HG03460 (cell line): ENCODE measurements at regions not wholly inside any gene's neighbourhood (a gene's known extent, or its start where the extent isn't known, plus 50 kb on each side); places are given as distances from the start of the nearest gene placed in this dataset.

Experiments
- ATAC-seq: cut with Tn5 transposase; IDR thresholded peaks from one replicate; pipeline ENCODE4 v1.9.1; 2021; ENCODE audit not compliant: unreplicated experiment

DNA sequence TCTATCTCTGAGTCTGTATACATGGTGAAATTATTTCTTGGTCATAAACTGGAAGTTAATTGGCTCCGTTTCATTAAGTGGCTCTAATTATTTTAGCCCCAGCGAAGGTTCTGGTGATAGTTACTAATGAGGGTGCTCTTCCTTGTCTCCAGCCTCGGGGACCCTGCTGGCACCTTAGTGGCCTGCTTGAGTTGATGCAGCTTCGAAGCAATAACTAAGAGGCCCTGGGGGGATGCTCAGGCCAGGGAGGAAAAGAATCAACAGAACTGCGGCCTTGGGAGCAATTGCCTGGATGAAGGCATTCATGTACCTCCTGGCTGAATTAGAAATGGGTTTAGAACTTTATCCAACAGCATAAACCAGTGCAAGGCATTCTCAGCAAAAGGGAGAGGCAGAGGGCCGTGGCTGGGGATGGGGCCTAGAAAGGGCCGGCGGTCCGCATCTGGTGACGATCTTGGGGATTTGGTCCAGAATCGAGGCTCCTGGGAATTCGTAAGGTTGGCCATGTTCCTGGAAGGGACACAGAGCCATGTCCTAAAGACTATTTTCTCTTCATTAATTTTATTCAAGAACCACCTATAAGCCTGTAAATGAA is 100.0 kb upstream of the AJAP1 start:
- ATAC-seq = no peak

DNA sequence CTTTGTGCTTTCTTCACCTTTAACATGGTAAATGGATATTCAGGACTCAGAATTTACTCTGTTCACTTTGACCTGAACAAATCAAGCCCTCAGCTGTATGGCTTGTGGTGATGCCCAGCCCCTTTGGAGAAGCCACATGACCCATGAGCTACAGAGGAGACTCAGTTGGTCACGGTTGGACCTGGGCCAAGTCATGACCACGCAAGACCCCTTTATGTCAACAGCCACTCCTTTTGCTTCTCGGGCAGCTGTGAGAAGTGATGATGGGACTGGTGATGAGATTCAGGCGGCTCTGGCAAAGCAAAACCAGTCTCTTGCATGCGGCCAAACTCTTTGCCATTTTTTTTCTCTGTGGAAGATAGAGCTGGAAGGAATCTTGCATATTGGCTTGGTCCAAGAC is 96.5 kb upstream of the AJAP1 start:
- ATAC-seq = no peak

DNA sequence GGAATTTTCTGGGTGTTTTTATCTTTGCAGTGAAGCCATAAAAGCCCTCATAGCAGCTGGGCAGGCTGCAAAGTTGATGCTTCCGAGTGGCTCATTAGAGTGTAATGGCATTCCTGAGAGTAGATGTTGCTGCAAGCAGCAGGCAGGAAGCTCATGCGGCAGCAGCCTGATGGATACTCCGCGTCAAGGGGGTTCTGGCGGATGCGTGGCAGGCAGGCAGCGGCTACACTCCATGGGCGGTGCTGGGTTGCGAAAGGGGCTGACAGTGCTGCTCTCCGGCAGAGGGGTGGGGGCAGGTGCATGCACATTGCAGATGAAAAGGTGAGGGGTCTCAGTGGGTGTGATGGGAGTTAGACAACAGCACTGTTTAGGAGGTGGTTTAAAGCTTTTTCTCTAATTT is 93.2 kb upstream of the AJAP1 start:
- ATAC-seq = no peak

DNA sequence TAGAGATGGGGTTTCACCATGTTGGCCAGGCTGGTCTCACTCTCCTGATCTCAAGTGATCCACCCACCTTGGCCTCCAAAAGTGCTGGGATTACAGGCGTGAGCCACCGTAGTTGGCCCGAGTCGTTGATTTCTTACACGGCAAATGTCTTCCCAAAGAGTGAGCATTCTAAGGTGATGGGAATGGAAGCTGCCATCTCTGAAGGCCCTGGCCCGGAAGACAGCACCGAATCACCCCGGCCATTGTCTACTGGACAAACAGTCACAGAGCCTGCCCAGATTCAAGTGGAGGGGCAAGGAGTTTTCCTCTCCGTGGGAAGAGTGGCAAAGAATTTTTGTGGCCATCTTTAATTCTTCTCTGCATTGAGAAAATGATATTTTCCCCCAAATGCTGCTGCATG is 92.1 kb upstream of the AJAP1 start:
- no peak for ATAC-seq

DNA sequence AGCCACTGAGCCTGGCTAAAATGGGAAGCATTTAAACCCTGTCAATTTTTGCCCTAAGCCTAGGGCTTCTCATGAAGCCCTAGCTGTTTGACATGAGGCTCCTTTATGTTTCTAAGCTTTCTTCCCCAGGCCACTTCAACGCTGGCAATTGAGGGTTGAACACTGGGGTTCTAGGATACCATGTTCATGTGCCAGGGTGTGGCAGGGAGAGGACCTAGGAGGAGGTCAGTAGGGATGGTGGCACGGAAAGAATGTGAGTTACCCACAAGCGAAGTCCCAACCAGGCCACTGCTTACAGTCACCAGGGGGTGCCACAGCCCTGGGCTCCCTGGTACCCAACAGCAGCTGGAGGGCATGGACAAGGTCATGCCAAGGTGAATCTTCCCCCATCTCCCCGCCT is 90.8 kb upstream of the AJAP1 start:
- ATAC-seq = no peak

DNA sequence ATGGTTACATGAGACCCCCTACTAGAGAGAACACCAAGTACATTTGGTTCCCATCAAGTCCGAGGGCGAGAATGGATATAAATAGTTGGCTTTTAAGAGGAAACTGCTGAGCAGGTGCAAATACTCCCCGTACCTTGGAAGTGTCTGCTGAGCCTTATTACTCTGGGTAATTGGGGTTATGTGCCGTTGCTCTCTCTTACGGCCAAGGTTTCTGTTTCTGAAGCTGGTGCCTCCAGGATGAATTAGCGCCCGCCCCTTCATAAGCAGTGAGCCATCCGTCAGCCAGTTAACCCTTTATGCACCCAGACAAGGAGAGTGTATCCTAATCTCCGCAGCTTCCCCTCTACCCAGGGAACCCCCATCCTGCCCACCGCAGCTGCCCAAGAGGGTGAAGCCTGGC is 90.4 kb upstream of the AJAP1 start:
- no peak for ATAC-seq

DNA sequence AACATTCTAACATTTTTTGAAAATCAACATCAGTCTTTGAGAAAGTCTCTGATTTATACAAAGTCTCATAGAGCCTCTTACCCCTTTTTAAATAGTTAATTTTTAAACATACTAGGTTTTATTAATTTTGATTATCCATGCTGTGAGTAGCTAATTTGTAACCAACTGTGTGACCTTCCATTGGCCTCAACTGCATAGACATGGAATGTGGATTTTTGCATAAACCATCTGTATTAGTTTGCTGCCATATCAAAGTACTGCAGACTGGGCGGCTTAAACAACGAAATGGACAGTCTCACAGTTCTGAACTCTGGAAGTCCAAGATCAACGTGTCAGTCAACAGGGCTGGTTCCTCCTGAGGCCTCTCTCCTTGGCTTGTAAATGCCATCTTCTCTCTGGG is 89.2 kb upstream of the AJAP1 start:
- no peak for ATAC-seq

DNA sequence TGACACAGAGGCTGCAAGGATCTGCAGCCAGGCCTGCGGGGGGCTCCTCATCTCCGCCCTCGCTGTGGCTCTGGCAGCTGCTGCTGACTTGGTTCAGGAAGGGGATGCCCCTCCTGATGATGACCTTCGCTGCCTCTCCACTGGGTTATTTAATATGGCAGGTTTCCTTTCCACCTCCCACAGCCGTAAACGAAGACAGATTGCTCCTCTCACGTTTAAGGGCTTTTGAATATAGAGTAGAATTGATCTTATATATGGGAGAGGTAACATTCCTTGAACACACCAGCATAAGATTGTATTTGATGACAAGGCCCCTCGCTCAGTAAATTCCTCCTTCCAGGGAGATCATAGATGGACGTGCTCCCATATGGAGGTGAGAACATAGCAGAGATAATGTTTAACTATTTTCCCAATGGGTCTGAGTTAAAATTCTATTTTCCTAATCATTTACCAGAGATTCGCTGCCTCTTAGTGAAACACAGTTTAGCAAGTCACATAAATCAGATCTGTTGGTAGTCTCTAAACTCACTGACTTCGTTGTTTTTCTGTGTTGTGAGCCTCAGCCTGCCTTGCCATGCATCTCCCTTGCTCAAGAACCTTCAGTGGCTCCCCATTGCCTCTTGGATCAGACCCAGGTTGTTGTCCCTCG is 88.5 kb upstream of the AJAP1 start:
- no peak for ATAC-seq

DNA sequence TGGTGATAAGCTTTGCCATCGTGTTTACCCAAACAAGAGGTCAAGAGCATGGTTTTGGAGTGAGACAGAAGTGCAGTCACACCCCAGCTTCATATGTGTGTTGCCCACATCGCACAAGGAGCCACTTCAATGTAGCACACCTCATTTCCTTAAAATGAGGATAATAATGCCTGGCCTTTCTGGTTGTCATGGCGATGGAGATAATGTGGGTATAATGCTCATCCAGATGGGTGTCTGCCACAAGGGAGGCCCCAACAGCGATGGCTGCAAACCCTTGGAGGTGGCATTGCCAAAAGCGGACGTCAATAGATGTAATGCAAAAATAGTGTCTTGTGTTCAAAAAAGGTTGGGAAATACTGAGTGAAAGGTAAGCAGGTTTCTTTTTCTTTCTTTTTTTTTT is 83.1 kb upstream of the AJAP1 start:
- ATAC-seq = no peak

DNA sequence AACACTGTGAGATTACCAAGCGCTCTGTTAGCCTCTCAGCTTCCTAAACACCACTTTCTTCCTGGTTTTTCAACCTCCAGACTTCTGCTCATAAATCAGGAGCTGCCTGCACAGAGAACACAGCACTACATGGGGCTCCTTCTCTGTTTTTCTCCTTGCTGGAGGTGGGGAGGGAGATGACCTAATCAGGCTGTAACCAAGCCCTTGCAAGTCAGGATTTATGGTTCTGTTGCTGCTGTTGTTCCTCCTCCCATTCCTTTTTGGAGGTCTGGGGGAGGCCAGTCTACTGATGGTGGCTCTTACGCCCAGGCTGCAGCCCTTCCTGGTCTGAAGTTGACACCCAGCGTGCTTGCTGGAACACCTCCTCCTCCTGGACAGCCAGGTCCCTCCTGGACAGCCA is 80.9 kb upstream of the AJAP1 start:
- no peak for ATAC-seq

DNA sequence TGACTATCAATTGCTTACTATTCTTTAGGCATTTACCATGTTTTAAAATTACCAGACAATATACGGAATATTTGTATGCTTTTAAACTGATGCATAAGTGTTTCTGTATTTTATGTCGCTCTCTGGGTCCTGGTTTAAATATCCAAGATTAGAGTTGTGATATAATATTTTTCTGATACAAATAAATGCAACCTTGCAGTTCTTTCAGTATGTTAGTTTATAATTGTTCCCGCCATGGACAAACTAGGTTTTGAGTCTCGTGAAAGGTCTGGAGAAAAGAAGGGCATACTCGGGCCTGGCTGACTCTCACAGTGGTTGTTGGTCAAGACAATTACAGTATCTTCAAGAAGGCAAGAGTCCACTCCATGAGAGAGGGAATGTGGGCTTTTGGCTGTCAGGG is 72.6 kb upstream of the AJAP1 start:
- no peak for ATAC-seq

DNA sequence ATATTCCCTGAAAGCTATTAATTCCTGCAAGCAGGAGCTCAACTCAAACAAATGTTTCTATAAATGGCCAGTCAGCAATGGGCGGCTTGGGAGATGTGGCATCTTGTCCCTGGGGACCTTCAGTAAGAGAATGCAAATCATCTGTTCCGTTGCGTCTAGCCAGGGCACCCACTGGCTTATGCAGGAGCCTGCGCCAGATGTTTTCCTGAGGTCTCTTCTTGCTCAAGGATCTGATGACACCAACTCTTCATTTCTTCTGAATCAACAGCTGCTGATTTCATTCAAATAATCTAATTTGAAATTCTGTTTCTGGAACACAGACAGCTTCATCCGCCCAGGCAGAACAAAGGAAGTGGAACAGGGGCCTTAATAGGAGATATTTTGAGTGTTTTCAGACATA is 70.0 kb upstream of the AJAP1 start:
- no peak for ATAC-seq

DNA sequence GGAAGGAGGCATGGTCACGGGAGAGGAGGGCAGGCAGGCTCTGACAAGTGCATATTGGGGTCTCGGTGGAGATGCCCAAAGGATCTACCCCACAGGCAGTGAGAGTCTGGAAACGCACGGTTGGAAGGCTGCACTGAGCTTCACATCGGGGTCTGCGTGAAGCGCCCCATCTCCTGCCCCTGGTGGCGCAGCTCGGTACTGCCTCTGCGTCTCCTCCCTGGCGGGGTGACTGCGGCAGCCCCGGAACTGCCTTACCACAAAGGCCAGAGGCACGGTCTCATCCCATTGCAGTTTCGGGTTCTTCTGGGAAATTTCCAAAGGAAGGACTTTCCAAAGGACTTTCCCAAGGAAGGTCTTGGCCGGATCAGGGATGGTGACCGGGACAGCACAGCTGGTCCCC is 69.2 kb upstream of the AJAP1 start:
- no peak for ATAC-seq

DNA sequence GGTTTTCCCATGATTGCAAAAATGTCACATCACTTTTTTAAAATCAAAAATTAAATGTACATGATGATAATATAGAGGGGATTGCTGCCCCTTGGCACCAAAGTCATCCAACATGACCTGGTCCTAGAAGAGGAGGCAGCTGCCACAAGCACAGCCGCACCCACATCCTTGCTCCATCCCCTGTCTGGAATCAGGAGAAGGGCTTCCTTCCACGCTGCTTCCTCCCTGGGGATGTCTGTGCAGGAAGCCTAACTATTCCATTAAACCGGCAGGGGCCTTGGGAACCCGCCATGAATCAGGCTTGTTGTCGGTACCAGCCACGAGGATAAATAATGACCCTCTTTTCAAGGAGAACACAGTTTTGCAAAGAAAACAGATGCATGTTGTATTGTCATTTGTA is 68.7 kb upstream of the AJAP1 start:
- ATAC-seq = no peak

DNA sequence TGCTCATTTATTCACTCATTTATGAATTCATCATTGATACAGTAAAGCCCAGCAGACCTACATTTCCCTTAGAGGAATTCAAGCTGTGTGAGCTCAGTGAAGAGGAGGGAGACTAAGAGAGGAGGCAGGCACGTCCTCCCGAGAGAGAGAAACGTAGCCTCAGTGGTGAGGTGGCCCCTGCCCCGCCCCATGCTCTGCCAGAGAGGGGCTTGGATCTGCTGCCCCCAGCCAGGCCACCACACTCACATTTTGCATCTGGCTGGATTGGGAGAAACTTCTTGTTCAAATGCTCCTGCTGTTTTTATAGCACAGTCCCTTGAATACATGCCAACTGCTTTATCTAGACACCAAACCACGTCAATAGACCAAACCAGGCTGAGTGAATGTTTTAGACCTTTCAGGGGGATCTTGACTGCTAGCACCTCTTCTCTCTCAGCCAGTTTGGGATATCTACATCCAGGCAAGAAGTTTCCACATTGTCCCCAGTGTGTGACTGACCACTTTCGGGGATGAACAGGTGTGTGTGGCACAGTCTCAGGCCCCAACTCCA is 67.7 kb upstream of the AJAP1 start:
- no peak for ATAC-seq

DNA sequence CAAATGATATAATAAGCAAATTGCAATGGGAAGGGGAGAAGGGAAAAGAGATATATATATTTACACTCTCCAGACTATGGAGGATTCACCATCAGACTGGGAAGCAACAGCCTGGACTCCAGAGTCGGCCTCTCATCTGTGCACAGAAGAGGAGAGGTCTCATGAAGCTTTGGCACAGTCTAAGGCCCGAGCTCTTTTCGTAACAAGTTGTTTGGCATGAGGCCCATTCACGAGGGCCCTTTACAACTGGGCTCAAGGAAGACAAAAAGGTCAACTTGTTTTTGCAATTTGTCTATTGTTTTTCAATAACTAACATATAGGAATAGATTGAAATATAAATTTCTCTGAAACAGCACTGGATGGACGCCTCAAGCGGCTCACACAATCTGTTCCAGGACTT is 66.7 kb upstream of the AJAP1 start:
- no peak for ATAC-seq

DNA sequence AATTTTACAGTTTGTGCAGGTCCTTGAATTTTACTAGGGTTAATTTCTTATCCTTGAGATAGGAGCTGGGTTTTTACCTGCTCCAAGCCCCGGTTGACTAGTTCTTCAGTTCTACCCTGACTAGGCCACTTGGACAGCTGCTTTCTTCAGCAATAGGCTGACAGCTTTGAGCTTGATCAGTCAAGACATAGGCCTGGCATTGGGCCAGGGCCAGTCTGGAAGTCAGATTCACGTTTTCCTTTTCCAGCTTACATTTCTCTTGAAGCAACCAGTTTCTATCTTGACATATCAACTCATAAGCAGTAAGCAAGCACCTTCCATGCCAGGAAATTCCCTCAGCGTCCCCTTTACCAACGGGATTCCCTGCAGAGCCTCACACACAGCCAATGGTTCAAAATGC is 63.7 kb upstream of the AJAP1 start:
- no peak for ATAC-seq

DNA sequence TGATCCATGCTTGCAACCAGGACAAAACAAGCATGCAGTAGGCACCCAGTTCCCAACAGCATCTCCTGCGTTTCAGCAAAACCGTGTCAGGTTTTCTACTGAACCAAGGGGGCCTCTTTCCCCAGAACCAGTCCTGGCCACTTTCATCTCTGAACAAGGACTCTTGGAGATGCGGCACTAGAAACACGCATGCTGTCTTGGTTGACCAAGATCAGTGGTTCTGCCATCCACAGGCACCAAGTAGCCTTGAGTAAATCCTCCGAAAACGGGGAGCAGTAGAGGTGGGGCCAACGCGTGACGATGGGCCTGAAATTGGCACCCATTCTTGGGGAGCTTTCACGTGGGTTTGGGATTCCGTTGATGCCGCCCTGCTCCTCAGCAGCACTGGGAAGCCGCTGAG is 62.5 kb upstream of the AJAP1 start:
- ATAC-seq = no peak

DNA sequence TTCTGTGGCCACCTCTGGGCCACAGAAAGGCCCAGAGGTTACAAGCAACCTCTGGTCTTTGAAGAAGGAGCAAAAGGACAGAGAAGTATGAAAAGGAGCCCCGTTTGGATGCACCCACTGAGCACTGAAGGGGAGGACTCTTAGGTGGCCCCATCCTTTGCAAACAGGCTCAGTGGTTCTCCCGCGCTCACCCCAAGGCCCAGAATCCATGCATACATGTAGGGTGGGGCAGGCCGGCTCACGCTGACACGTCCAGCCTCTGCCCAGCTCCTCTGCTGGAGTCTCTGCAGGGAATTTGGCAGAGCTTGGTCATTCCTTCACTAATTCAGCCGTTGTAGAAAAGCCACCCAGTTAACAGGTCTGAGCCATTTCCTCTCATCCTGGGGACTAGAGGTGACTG is 61.3 kb upstream of the AJAP1 start:
- no peak for ATAC-seq

DNA sequence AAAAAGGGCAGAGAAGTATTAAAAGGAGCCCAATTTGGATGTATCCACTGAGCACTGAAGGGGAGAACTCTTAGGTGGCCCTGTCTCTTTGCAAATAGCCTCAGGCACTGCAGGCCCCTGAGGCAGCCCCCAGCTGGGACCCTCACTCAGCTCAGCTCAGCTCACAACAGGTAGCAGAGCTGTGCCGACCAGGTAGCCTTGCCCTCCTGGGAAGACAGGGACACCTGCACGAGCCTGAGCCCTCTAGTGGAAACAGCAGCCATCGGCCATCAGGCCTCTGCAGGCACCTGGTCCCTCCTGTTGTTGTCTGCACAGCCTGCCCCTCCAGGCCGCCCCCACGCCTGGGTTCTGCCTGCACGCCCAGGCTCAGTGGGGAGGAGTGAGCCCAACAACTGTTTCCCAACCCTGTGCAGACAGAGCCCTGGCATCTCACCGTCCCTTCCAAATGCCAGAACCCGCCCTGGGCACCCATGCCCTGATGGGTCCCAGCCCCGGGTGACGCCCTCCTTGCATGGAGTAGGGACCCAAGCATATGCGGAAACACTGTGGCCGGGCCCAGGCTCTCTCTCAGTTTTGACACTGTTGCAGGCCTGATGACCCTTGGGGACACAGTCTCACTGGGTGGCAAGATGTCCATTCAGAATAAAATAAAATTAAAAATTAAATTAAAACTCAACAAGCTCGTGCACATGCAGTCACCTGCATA is 60.0 kb upstream of the AJAP1 start:
- no peak for ATAC-seq

DNA sequence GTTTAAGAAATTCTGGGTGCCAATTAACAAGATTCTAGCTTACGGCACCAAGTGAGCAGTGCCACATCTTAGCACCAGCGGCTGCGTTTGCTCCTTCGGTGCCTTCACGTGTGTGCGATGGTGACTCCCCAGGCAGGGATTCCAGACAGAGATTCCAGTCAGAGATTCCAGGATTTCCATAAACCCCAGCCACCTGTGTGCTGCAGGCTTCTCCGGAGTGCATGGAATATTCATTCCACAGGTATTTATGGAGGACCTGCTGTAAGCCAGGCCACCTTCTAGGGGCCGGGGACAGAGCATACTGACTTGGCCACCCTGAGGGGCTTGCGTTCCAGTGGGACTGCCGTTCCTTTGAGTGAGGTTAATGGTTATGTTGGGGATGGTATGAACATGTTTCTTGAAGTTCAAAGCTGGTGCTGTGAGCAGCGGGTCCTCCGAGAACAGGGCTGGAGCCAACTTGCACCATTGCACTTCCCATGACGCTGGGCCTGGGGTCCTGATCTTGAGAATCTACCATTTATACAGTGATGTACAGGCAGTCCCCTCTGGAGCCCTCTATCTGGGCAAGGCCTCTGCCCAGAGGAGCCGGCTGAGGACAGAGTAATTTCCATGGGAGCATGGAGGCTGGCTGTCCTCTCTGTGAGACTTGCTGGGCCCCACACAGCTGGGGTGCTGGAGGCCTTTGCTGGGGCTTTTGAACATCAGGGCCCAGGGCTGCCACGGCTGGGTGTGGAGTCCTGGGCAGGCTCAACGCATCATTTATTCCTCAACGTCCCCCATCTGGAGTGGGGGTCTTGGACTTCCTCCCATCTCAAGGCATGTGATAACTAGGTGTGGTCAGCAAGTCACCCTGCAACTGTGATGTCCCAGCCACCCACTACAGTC is 58.8 kb upstream of the AJAP1 start:
- ATAC-seq = no peak
